ENCODE measurements at regions not wholly inside any gene's neighbourhood (a gene's known extent, or its start where the extent isn't known, plus 50 kb on each side); places are given as distances from the start of the nearest gene placed in this dataset.

GRCh38 chr15:60126200-60126599 lies 122.1 kb downstream of the FOXB1 start:
- no peak for TF ChIP-seq POLR2A (IDR thresholded peaks at IDR 0.05)
- TF ChIP-seq, protein P1, sequence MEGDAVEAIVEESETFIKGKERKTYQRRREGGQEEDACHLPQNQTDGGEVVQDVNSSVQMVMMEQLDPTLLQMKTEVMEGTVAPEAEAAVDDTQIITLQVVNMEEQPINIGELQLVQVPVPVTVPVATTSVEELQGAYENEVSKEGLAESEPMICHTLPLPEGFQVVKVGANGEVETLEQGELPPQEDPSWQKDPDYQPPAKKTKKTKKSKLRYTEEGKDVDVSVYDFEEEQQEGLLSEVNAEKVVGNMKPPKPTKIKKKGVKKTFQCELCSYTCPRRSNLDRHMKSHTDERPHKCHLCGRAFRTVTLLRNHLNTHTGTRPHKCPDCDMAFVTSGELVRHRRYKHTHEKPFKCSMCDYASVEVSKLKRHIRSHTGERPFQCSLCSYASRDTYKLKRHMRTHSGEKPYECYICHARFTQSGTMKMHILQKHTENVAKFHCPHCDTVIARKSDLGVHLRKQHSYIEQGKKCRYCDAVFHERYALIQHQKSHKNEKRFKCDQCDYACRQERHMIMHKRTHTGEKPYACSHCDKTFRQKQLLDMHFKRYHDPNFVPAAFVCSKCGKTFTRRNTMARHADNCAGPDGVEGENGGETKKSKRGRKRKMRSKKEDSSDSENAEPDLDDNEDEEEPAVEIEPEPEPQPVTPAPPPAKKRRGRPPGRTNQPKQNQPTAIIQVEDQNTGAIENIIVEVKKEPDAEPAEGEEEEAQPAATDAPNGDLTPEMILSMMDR (IDR thresholded peaks at IDR 0.05), result no peak
